ENCODE measurements at regions not wholly inside any gene's neighbourhood (a gene's known extent, or its start where the extent isn't known, plus 50 kb on each side); places are given as distances from the start of the nearest gene placed in this dataset.
"Not testable (repeated sequence)": the region's sequence is repeated elsewhere in the genome, so short reads cannot be mapped to it uniquely, and the experiment has no call there.

- no peak overlapping the region for H3K4me3 ChIP-seq (ENCODE audit: control insufficient read depth, low read depth, low read length)
- no peak for DNase-seq (ENCODE audit: low read depth)
- no peak for TF ChIP-seq CTCF (conservative IDR thresholded peaks at IDR 0.05; ENCODE audit: control insufficient read depth, insufficient read depth, low read depth, low read length)
Measured at GRCh38 chr2:5195636-5196035, 496.5 kb upstream of the SOX11 start.

- no peak for TF ChIP-seq CTCF (conservative IDR thresholded peaks at IDR 0.05; ENCODE audit: control insufficient read depth, insufficient read depth, low read depth, low read length)
- no peak overlapping the region for H3K4me3 ChIP-seq (ENCODE audit: control insufficient read depth, low read depth, low read length)
- no peak for DNase-seq (ENCODE audit: low read depth)
Measured at GRCh38 chr2:5203134-5203755, 488.9 kb upstream of the SOX11 start.

- not testable (repeated sequence) for DNase-seq (ENCODE audit: low read depth); H3K4me3 ChIP-seq (ENCODE audit: control insufficient read depth, low read depth, low read length)
Measured at GRCh38 chr2:5206742-5207141, 485.4 kb upstream of the SOX11 start.

- DNase-seq (ENCODE audit: low read depth) = no peak
- no peak overlapping the region for H3K4me3 ChIP-seq (ENCODE audit: control insufficient read depth, low read depth, low read length)
- TF ChIP-seq CTCF (conservative IDR thresholded peaks at IDR 0.05; ENCODE audit: control insufficient read depth, insufficient read depth, low read depth, low read length) = no peak
Measured at GRCh38 chr2:5215989-5216607, 476.1 kb upstream of the SOX11 start.

- DNase-seq (ENCODE audit: low read depth) = no peak
- TF ChIP-seq CTCF (conservative IDR thresholded peaks at IDR 0.05; ENCODE audit: control insufficient read depth, insufficient read depth, low read depth, low read length) = no peak
- H3K4me3 ChIP-seq (ENCODE audit: control insufficient read depth, low read depth, low read length) = no peak overlapping the region
Measured at GRCh38 chr2:5227062-5227699, 465.0 kb upstream of the SOX11 start.

GRCh38 chr2:5229574-5229973 is 462.6 kb upstream of the SOX11 start:
- H3K4me3 ChIP-seq (ENCODE audit: control insufficient read depth, low read depth, low read length) = no peak overlapping the region
- no peak for TF ChIP-seq CTCF (conservative IDR thresholded peaks at IDR 0.05; ENCODE audit: control insufficient read depth, insufficient read depth, low read depth, low read length)
- DNase-seq (ENCODE audit: low read depth) = no peak

- no peak for DNase-seq (ENCODE audit: low read depth)
- H3K4me3 ChIP-seq (ENCODE audit: control insufficient read depth, low read depth, low read length) = no peak overlapping the region
- TF ChIP-seq CTCF (conservative IDR thresholded peaks at IDR 0.05; ENCODE audit: control insufficient read depth, insufficient read depth, low read depth, low read length) = no peak
Measured at GRCh38 chr2:5230444-5230843, 461.7 kb upstream of the SOX11 start.
